NT2/D1 (cell line): ENCODE measurements at regions not wholly inside any gene's neighbourhood (a gene's known extent, or its start where the extent isn't known, plus 50 kb on each side); places are given as distances from the start of the nearest gene placed in this dataset.

Experiments used
- DNase-seq: peaks from one replicate; pipeline ENCODE4 v3.0.0-alpha.2; 2011; ENCODE audit warnings: low read depth, low spot score
- H3K27me3 ChIP-seq: 2 replicates; pipeline ENCODE4 v1.6.0; 2011; ENCODE audit warnings: mild to moderate bottlenecking; ENCODE audit not compliant: insufficient read length, insufficient read depth
- H3K36me3 ChIP-seq: 2 replicates; pipeline ENCODE4 v1.6.1; 2011; ENCODE audit warnings: mild to moderate bottlenecking, low read length, mixed read lengths; ENCODE audit not compliant: insufficient read depth, insufficient read length
- H3K4me1 ChIP-seq: 2 replicates; pipeline ENCODE4 v1.5.1; 2011; ENCODE audit not compliant: insufficient read depth, insufficient read length
- H3K4me3 ChIP-seq: 2 replicates; pipeline ENCODE4 v1.5.1; 2011; ENCODE audit warnings: low read depth; ENCODE audit not compliant: insufficient read length
- H3K9ac ChIP-seq: 2 replicates; pipeline ENCODE4 v1.6.0; 2011; ENCODE audit warnings: low read depth; ENCODE audit not compliant: insufficient read length
- H3K9me3 ChIP-seq: 2 replicates; pipeline ENCODE4 v1.5.1; 2011; ENCODE audit warnings: mild to moderate bottlenecking, low read length; ENCODE audit not compliant: insufficient read depth
- SUZ12 ChIP-seq: IDR thresholded peaks from 2 replicates; pipeline ENCODE4 v1.6.1; 2011; ENCODE audit not compliant: insufficient read length, insufficient read depth; ENCODE audit errors: extremely low read depth
- YY1 ChIP-seq: IDR thresholded peaks from 2 replicates; pipeline ENCODE4 v1.6.1; 2011; ENCODE audit not compliant: insufficient read length, insufficient read depth
- ZNF274 ChIP-seq: IDR thresholded peaks from 2 replicates; pipeline ENCODE4 v1.6.1; 2011; ENCODE audit warnings: mild to moderate bottlenecking, low read depth, low read length

GRCh38 chr6:168165891-168166290 is 86.9 kb upstream of the FRMD1 start:
- H3K9ac ChIP-seq: no peak overlapping the region
- H3K36me3 ChIP-seq: no peaks in the 10 kb centered on the region
- H3K4me1 ChIP-seq: no peaks in the 10 kb centered on the region
- no peak overlapping the region for H3K4me3 ChIP-seq
- no peak for DNase-seq
- TF ChIP-seq YY1 (no peak), SUZ12 (no peak), ZNF274 (no peak)
- no peaks in the 10 kb centered on the region for H3K27me3 ChIP-seq
- peaks cover 20% of the 10 kb centered on the region; the same call in 1 of the 2 replicates for H3K9me3 ChIP-seq

- DNase-seq: no peak
- no peaks in the 10 kb centered on the region for H3K36me3 ChIP-seq
- no peak for TF ChIP-seq ZNF274
- no peak for TF ChIP-seq SUZ12
- no peak for TF ChIP-seq YY1
- no peaks in the 10 kb centered on the region for H3K27me3 ChIP-seq
- no peaks in the 10 kb centered on the region for H3K4me1 ChIP-seq
- H3K9me3 ChIP-seq: peaks cover 20% of the 10 kb centered on the region; the same call in 1 of the 2 replicates
- no peak overlapping the region for H3K9ac ChIP-seq
- H3K4me3 ChIP-seq: no peak overlapping the region
Measured at GRCh38 chr6:168165373-168165772, 86.4 kb upstream of the FRMD1 start.

- peaks cover 20% of the 10 kb centered on the region; the same call in 1 of the 2 replicates for H3K9me3 ChIP-seq
- H3K4me1 ChIP-seq: no peaks in the 10 kb centered on the region
- TF ChIP-seq YY1 (no peak), SUZ12 (no peak), ZNF274 (no peak)
- no peak overlapping the region for H3K4me3 ChIP-seq
- no peak overlapping the region for H3K9ac ChIP-seq
- H3K36me3 ChIP-seq: no peaks in the 10 kb centered on the region
- DNase-seq: no peak
- H3K27me3 ChIP-seq: no peaks in the 10 kb centered on the region
Measured at GRCh38 chr6:168164462-168165061, 85.5 kb upstream of the FRMD1 start.

GRCh38 chr6:168163096-168163731 is 84.2 kb upstream of the FRMD1 start:
- Histone ChIP-seq H3K36me3 (no peaks in the 10 kb centered on the region), H3K4me1 (no peaks in the 10 kb centered on the region), H3K9me3 (peaks cover 14% of the 10 kb centered on the region; the same call in 1 of the 2 replicates), H3K4me3 (no peak overlapping the region), H3K27me3 (no peaks in the 10 kb centered on the region), H3K9ac (no peak overlapping the region)
- DNase-seq: no peak
- no peak for TF ChIP-seq YY1
- TF ChIP-seq ZNF274: no peak
- no peak for TF ChIP-seq SUZ12

GRCh38 chr6:168162366-168162765 is 83.4 kb upstream of the FRMD1 start:
- Histone ChIP-seq H3K9me3 (peaks cover 6% of the 10 kb centered on the region; the same call in 1 of the 2 replicates), H3K4me1 (no peaks in the 10 kb centered on the region), H3K9ac (no peak overlapping the region), H3K4me3 (no peak overlapping the region), H3K27me3 (no peaks in the 10 kb centered on the region), H3K36me3 (no peaks in the 10 kb centered on the region)
- TF ChIP-seq SUZ12 (no peak), YY1 (no peak), ZNF274 (no peak)
- DNase-seq: no peak

- Histone ChIP-seq H3K4me1 (peaks cover 8% of the 10 kb centered on the region), H3K9ac (no peak overlapping the region), H3K9me3 (no peaks in the 10 kb centered on the region), H3K27me3 (no peaks in the 10 kb centered on the region), H3K36me3 (no peaks in the 10 kb centered on the region), H3K4me3 (no peak overlapping the region)
- TF ChIP-seq YY1: no peak
- TF ChIP-seq ZNF274: no peak
- TF ChIP-seq SUZ12: no peak
- no peak for DNase-seq
Measured at GRCh38 chr6:168161371-168161750, 82.3 kb upstream of the FRMD1 start.

GRCh38 chr6:168160506-168161370 is 81.7 kb upstream of the FRMD1 start:
- TF ChIP-seq YY1 (no peak), ZNF274 (no peak), SUZ12 (no peak)
- no peaks in the 10 kb centered on the region for H3K36me3 ChIP-seq
- no peaks in the 10 kb centered on the region for H3K27me3 ChIP-seq

More at GRCh38 chr6:168160506-168161370, 81.7 kb upstream of the FRMD1 start:
- Histone ChIP-seq H3K9ac (no peak overlapping the region), H3K4me3 (no peak overlapping the region), H3K9me3 (no peaks in the 10 kb centered on the region), H3K4me1 (peaks cover 8% of the 10 kb centered on the region)
- no peak for DNase-seq
